Endometrial microvascular endothelial cells (primary cell): ENCODE measurements at regions not wholly inside any gene's neighbourhood (a gene's known extent, or its start where the extent isn't known, plus 50 kb on each side); places are given as distances from the start of the nearest gene placed in this dataset.
"Not testable (repeated sequence)": the region's sequence is repeated elsewhere in the genome, so short reads cannot be mapped to it uniquely, and the experiment has no call there.

Experiments
- in situ Hi-C: cut with HindIII; loops from 2 replicates; pipeline ENCODE4 v1.10.0; 2017; ENCODE audit warnings: low sequenced_read_pairs, low pct_unique_long_range_greater_than_20kb; ENCODE audit errors: inconsistent ontology term

- in situ Hi-C loops: no loop called here
These were observed 61.7 kb downstream of the KPNA2 start for GRCh38 chr17:68097161-68097805.

GRCh38 chr17:68099341-68099753 is 63.8 kb downstream of the KPNA2 start:
- in situ Hi-C loops: not testable (repeated sequence)

GRCh38 chr17:68100000-68100641 is 64.6 kb downstream of the KPNA2 start:
- in situ Hi-C loops: no loop called here

GRCh38 chr17:68101075-68101986 is 65.8 kb downstream of the KPNA2 start:
- in situ Hi-C loops: no loop called here

- in situ Hi-C loops: no loop called here
These were observed 66.4 kb downstream of the KPNA2 start for GRCh38 chr17:68101987-68102314.

GRCh38 chr17:68102318-68102758 is 66.8 kb downstream of the KPNA2 start:
- in situ Hi-C loops: no loop called here

GRCh38 chr17:68103148-68103547 is 67.6 kb downstream of the KPNA2 start:
- in situ Hi-C loops: no loop called here

GRCh38 chr17:68106085-68106484 is 70.5 kb downstream of the KPNA2 start:
- in situ Hi-C loops: no loop called here

GRCh38 chr17:68107373-68107772 is 71.8 kb downstream of the KPNA2 start:
- in situ Hi-C loops: no loop called here

GRCh38 chr17:68108313-68109000 is 72.9 kb downstream of the KPNA2 start:
- in situ Hi-C loops: no loop called here

- in situ Hi-C loops: not testable (repeated sequence)
These were observed 73.9 kb downstream of the KPNA2 start for GRCh38 chr17:68109404-68109803.

- in situ Hi-C loops: not testable (repeated sequence)
These were observed 80.7 kb downstream of the KPNA2 start for GRCh38 chr17:68116211-68116610.

- in situ Hi-C loops: no loop called here
These were observed 87.1 kb downstream of the KPNA2 start for GRCh38 chr17:68122587-68122986.

- in situ Hi-C loops: no loop called here
These were observed 89.8 kb downstream of the KPNA2 start for GRCh38 chr17:68125111-68125870.

- in situ Hi-C loops: no loop called here
These were observed 92.4 kb downstream of the KPNA2 start for GRCh38 chr17:68127914-68128313.

- in situ Hi-C loops: no loop called here
These were observed 95.9 kb downstream of the KPNA2 start for GRCh38 chr17:68131456-68131855.

- in situ Hi-C loops: no loop called here
These were observed 98.0 kb downstream of the KPNA2 start for GRCh38 chr17:68133346-68134045.

- in situ Hi-C loops: no loop called here
These were observed 98.6 kb downstream of the KPNA2 start for GRCh38 chr17:68134046-68134637.
